ENCODE measurements at regions not wholly inside any gene's neighbourhood (a gene's known extent, or its start where the extent isn't known, plus 50 kb on each side); places are given as distances from the start of the nearest gene placed in this dataset.

DNA sequence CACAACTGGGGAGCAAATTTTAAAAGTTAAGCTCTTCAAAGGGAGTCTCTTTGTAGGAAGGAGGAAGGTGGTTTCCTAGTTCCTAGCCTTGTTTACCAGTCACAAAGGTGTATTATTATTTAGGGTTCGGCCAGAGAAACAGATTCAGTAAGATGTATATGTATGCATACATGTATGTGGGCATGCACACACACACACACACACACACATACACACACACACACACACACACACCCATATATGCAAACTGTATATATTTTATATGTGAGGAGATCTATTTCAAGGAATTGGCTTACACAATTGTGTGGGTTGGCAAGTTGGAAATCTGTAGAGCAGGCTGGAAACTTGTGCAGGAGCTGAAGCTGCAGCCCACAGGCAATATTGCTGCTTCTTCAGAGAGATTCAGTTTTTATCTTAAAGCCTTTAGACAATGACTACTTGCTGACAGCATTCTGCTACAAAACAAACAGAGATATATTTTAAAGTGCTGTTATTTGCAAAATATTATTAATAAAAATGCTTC is 75.3 kb upstream of the DNAH5 start:
- TF ChIP-seq POLR2A (IDR thresholded peaks at IDR 0.05) = no peak
- TF ChIP-seq, protein P1, sequence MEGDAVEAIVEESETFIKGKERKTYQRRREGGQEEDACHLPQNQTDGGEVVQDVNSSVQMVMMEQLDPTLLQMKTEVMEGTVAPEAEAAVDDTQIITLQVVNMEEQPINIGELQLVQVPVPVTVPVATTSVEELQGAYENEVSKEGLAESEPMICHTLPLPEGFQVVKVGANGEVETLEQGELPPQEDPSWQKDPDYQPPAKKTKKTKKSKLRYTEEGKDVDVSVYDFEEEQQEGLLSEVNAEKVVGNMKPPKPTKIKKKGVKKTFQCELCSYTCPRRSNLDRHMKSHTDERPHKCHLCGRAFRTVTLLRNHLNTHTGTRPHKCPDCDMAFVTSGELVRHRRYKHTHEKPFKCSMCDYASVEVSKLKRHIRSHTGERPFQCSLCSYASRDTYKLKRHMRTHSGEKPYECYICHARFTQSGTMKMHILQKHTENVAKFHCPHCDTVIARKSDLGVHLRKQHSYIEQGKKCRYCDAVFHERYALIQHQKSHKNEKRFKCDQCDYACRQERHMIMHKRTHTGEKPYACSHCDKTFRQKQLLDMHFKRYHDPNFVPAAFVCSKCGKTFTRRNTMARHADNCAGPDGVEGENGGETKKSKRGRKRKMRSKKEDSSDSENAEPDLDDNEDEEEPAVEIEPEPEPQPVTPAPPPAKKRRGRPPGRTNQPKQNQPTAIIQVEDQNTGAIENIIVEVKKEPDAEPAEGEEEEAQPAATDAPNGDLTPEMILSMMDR (IDR thresholded peaks at IDR 0.05) = no peak
- TF ChIP-seq POLR2AphosphoS5 (IDR thresholded peaks at IDR 0.05) = no peak
- TF ChIP-seq EP300 (IDR thresholded peaks at IDR 0.05; ENCODE audit: low read depth) = no peak

Measured in transverse colon (tissue), 4 donors.